Kasumi-1 (cell line): ENCODE measurements at regions not wholly inside any gene's neighbourhood (a gene's known extent, or its start where the extent isn't known, plus 50 kb on each side); places are given as distances from the start of the nearest gene placed in this dataset.

Source experiments
- DNase-seq, 2 experiments: peaks; one replicate each; lab custom pipeline; 2025; lab: John Stamatoyannopoulos, UW

GRCh38 chr4:81546777-81547176, 75.1 kb upstream of the RASGEF1B start:
- DNase-seq: no peak

- no peak for DNase-seq
Observed at GRCh38 chr4:81541161-81541945, 69.6 kb upstream of the RASGEF1B start.

GRCh38 chr4:81538716-81539427, 67.2 kb upstream of the RASGEF1B start:
- DNase-seq: no peak

GRCh38 chr4:81531410-81531809, 59.7 kb upstream of the RASGEF1B start:
- DNase-seq: no peak

GRCh38 chr4:81528979-81529378, 57.3 kb upstream of the RASGEF1B start:
- no peak for DNase-seq

GRCh38 chr4:81528200-81528599, 56.5 kb upstream of the RASGEF1B start:
- DNase-seq: no peak

GRCh38 chr4:81527709-81528108, 56.0 kb upstream of the RASGEF1B start:
- DNase-seq: no peak

- DNase-seq: no peak
Observed at GRCh38 chr4:81527115-81527514, 55.4 kb upstream of the RASGEF1B start.

GRCh38 chr4:81526706-81527105, 55.0 kb upstream of the RASGEF1B start:
- no peak for DNase-seq

GRCh38 chr4:81523672-81524327, 52.1 kb upstream of the RASGEF1B start:
- DNase-seq: no peak

GRCh38 chr4:81522711-81523110, 51.0 kb upstream of the RASGEF1B start:
- no peak for DNase-seq

GRCh38 chr4:81521708-81522107, 50.0 kb upstream of the RASGEF1B start:
- no peak for DNase-seq
